ENCODE measurements at regions not wholly inside any gene's neighbourhood (a gene's known extent, or its start where the extent isn't known, plus 50 kb on each side); places are given as distances from the start of the nearest gene placed in this dataset.

GRCh38 chr1:67970088-67970487, 80.3 kb downstream of the DIRAS3 start:
- Mint-ChIP-seq H3K4me3 (no peak overlapping the region), H3K4me1 (ENCODE audit: low read depth) (no peaks in the 10 kb centered on the region), H3K9me3 (peaks cover 11% of the 10 kb centered on the region), H3K27me3 (no peaks in the 10 kb centered on the region), H3K36me3 (ENCODE audit: low read depth) (no peaks in the 10 kb centered on the region), H3K27ac (no peak overlapping the region)
- Histone ChIP-seq H3K27me3 (ENCODE audit: control insufficient read depth in 1 of 2, insufficient read depth in 2 of 2, low read length in 2 of 2) (no peaks in the 10 kb centered on the region), H3K9me3 (ENCODE audit: control insufficient read depth in 1 of 2, insufficient read depth in 1 of 2, low read length in 2 of 2) (peaks cover 0 to 4% of the 10 kb centered on the region in 2 experiments), H3K4me1 (ENCODE audit: insufficient read depth, low read length) (no peaks in the 10 kb centered on the region), H3K4me3 (ENCODE audit: low read length) (no peak overlapping the region), H3K27ac (ENCODE audit: low read depth in 1 of 2, low read length in 2 of 2) (no peak overlapping the region), H3K36me3 (ENCODE audit: insufficient read depth, low read length) (no peaks in the 10 kb centered on the region)
- CTCF ChIA-PET, result no interaction called here
- no peak for ATAC-seq (ENCODE audit: poor library complexity)
- POLR2A ChIA-PET, result no interaction called here
- TF ChIP-seq, protein P1, sequence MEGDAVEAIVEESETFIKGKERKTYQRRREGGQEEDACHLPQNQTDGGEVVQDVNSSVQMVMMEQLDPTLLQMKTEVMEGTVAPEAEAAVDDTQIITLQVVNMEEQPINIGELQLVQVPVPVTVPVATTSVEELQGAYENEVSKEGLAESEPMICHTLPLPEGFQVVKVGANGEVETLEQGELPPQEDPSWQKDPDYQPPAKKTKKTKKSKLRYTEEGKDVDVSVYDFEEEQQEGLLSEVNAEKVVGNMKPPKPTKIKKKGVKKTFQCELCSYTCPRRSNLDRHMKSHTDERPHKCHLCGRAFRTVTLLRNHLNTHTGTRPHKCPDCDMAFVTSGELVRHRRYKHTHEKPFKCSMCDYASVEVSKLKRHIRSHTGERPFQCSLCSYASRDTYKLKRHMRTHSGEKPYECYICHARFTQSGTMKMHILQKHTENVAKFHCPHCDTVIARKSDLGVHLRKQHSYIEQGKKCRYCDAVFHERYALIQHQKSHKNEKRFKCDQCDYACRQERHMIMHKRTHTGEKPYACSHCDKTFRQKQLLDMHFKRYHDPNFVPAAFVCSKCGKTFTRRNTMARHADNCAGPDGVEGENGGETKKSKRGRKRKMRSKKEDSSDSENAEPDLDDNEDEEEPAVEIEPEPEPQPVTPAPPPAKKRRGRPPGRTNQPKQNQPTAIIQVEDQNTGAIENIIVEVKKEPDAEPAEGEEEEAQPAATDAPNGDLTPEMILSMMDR (IDR thresholded peaks at IDR 0.05), result no peak
- intact Hi-C loops (cut with DNase I, micrococcal nuclease), result no loop called here
- no peak for DNase-seq

GRCh38 chr1:67969446-67969845, 81.0 kb downstream of the DIRAS3 start:
- H3K4me3 Mint-ChIP-seq, result no peak overlapping the region
- Histone ChIP-seq H3K4me3 (ENCODE audit: low read length) (no peak overlapping the region), H3K27me3 (ENCODE audit: control insufficient read depth in 1 of 2, insufficient read depth in 2 of 2, low read length in 2 of 2) (no peaks in the 10 kb centered on the region), H3K9me3 (ENCODE audit: control insufficient read depth in 1 of 2, insufficient read depth in 1 of 2, low read length in 2 of 2) (peaks cover 0 to 4% of the 10 kb centered on the region in 2 experiments), H3K27ac (ENCODE audit: low read depth in 1 of 2, low read length in 2 of 2) (no peak overlapping the region), H3K4me1 (ENCODE audit: insufficient read depth, low read length) (no peaks in the 10 kb centered on the region), H3K36me3 (ENCODE audit: insufficient read depth, low read length) (no peaks in the 10 kb centered on the region)
- no peaks in the 10 kb centered on the region for H3K27me3 Mint-ChIP-seq
- no peaks in the 10 kb centered on the region for H3K36me3 Mint-ChIP-seq (ENCODE audit: low read depth)
- TF ChIP-seq, protein P1 (IDR thresholded peaks at IDR 0.05), result no peak
- ChIA-PET CTCF (no interaction called here), POLR2A (no interaction called here)
- ATAC-seq (ENCODE audit: poor library complexity) (no peak), DNase-seq (no peak)
- no peak overlapping the region for H3K27ac Mint-ChIP-seq
- H3K4me1 Mint-ChIP-seq (ENCODE audit: low read depth), result no peaks in the 10 kb centered on the region
- peaks cover 11% of the 10 kb centered on the region for H3K9me3 Mint-ChIP-seq
- intact Hi-C loops (cut with DNase I, micrococcal nuclease), result no loop called here

DNA sequence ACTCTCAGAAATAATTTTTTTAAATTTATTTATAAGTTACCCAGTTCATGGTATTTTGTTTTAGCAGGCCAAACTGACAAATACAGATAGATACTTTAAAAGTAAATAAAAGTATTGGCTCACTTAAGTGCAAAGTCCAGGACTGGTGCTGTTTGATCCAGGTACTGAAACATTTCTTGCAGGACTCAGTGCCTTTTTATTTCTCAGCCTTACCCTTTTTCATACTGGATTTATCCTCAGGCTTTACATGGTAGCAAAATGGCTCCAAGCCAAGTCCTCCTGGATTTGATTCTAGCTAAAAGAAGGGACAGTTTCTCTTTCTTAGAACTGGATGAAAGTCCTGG, 83.8 kb downstream of the DIRAS3 start:
- Histone ChIP-seq H3K4me1 (ENCODE audit: insufficient read depth, low read length) (no peaks in the 10 kb centered on the region), H3K27me3 (ENCODE audit: control insufficient read depth in 1 of 2, insufficient read depth in 2 of 2, low read length in 2 of 2) (no peaks in the 10 kb centered on the region), H3K36me3 (ENCODE audit: insufficient read depth, low read length) (no peaks in the 10 kb centered on the region), H3K4me3 (ENCODE audit: low read length) (no peak overlapping the region), H3K9me3 (ENCODE audit: control insufficient read depth in 1 of 2, insufficient read depth in 1 of 2, low read length in 2 of 2) (peaks cover 4 to 6% of the 10 kb centered on the region in 2 experiments), H3K27ac (ENCODE audit: low read depth in 1 of 2, low read length in 2 of 2) (no peak overlapping the region)
- Mint-ChIP-seq H3K9me3 (peaks cover 23% of the 10 kb centered on the region), H3K27ac (no peak overlapping the region), H3K4me3 (no peak overlapping the region), H3K36me3 (ENCODE audit: low read depth) (no peaks in the 10 kb centered on the region), H3K27me3 (no peaks in the 10 kb centered on the region), H3K4me1 (ENCODE audit: low read depth) (no peaks in the 10 kb centered on the region)
- TF ChIP-seq, protein P1 (IDR thresholded peaks at IDR 0.05), result no peak
- ChIA-PET CTCF (no interaction called here), POLR2A (no interaction called here)
- DNase-seq (no peak), ATAC-seq (ENCODE audit: poor library complexity) (no peak)
- intact Hi-C loops (cut with DNase I, micrococcal nuclease), result no loop called here

All from CD4-positive, alpha-beta T cell (primary cell).